IPS-NIHi7 (cell line): ENCODE measurements at regions not wholly inside any gene's neighbourhood (a gene's known extent, or its start where the extent isn't known, plus 50 kb on each side); places are given as distances from the start of the nearest gene placed in this dataset.
"Not testable (repeated sequence)": the region's sequence is repeated elsewhere in the genome, so short reads cannot be mapped to it uniquely, and the experiment has no call there.

Experiments used
- DNase-seq: peaks from one replicate; pipeline ENCODE4 v3.0.0; 2012; ENCODE audit warnings: mixed read lengths; ENCODE audit errors: extremely low spot score

DNA sequence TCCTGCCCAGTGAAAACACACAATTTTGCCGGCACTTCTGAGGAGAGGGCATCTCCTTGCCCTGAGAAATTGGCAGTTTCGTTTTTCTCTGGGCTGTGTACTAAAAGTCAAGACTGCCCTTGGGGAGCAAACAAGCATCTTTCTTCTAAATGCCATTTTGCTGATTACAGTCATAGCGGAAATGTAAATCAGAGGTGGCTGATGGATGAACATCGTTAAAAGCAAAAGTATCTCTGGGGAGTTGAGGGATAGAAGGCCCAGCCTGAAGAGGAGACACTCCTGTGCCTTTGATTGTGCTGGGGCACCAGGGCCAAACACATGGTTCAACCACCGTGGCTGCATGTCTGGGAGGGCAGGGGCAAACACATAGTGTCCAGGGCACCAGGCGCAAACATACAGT, 49.8 kb downstream of the ABCC12 start:
- DNase-seq = no peak

- DNase-seq = no peak
Measured at GRCh38 chr16:48105456-48105855, 50.3 kb downstream of the ABCC12 start.

DNA sequence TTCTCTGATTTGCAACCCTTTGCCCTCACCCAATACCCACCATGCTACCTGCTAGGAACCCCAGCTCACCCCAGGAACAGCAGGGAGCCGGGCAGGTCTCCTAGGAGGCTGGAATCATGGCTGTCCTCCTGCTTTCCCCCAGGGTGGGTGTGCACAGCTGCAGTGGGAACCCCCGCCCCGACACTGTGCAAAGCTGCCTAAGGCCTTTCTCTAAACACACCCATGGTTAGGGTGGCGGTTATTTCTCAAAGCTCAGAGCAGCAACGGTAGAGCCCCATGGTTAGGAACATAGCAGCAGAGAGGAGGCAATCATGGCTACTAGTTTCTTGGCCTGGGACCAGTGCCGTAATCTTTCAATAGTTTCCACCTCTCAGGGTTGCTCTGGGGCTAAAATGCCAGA, 52.2 kb downstream of the ABCC12 start:
- DNase-seq = no peak

GRCh38 chr16:48102083-48103008, 53.4 kb downstream of the ABCC12 start:
- DNase-seq = no peak

- no peak for DNase-seq
Measured at GRCh38 chr16:48101069-48101674, 54.6 kb downstream of the ABCC12 start.

DNA sequence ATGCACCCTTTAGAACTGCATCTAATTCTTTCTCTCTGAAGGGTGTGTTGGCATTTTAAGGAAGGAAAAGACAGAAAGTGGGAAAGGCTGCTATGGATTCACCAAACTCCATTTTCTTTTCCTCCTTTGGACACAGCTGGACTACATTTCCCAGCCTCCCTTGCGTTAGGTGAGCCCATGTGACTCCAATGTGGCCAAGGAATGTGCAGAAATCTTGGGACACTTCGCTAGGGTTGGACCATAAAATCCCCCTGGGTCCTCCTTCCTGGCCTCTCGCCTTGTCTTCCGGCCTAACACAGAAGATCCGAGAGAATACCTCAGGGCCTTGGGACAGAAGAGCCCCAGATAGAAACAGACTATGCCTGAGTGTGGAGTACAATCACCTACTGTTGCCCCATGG, 56.3 kb downstream of the ABCC12 start:
- DNase-seq = peak; percentile 35

- no peak for DNase-seq
Measured at GRCh38 chr16:48098472-48098871, 57.3 kb downstream of the ABCC12 start.

DNA sequence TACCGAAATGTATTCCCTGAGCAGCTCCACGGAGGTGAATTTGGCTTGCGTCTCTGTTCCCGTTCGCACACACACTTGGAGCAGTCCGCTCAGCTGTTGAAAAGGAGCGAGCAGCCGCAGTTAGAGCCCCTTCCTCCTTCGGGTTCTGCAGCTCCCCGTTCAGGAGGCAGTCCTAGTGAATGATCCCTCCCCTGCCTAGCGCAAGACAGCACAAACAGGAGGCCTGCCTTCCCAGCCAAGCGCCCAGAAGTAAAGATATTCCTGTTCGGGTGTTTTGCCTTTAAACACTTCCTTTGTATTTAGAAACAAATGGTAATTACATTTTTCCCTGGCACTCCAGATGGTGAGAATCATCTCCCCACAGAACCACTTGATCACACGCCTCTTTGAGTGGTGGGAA, 64.7 kb downstream of the ABCC12 start:
- DNase-seq = no peak

GRCh38 chr16:48089053-48089792, 66.6 kb downstream of the ABCC12 start:
- no peak for DNase-seq

DNA sequence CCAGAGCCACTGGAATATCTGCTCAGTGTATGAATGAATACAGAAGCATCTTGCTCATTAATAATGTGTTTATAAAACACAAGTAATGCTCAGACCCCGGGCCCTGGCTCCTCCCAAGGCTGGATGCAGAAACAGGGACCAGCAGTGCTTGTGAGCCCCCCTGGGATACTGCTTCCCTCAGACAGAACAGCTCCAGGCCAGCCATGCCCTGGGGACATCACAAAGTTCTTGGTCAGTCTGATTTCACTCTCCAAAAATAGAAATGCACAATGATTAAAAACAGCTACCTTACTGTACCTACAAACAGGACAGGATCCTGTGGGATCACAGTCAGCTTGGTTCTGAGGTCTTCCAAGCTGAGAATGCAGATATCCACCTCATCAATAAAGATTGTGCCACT, 68.2 kb downstream of the ABCC12 start:
- DNase-seq = no peak

DNA sequence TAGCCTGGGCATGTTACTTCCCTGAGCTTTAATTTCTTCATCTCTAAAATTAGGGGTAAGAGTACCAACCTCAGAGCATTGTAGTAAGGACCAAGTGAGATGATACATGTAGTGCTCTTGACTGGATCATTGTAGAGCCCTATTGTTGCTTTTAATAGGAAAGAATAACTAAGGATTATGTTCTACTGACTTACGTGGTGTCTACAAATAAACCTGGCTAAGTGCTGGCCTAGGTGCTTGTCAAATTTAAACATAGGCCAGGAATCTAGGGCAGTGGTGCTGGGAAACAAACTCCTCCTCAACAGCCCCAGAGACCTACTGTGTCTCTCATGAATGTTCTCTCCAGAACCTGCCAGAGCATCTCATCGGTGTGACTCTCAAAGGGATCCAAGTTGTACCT, 69.4 kb downstream of the ABCC12 start:
- no peak for DNase-seq

- no peak for DNase-seq
Measured at GRCh38 chr16:48085729-48086128, 70.1 kb downstream of the ABCC12 start.

DNA sequence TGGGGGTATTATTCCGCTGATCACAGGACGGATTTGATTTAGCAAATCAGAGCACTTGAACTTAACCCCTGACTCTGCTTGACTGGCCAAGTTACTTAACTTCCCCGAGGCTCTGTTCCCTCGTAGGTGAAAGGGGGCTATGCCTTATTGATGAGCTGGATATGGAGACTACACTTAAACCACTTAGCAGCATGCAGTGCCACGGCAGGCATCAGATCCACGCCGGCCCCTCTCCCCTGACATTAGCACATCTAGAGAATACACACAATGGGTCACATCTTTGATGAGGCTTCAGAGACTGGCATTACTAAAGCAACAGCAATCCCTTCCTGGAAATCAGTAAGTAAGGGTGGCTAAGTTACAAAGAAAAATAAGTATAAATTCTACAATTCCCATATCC, 71.0 kb downstream of the ABCC12 start:
- DNase-seq = no peak

GRCh38 chr16:48082516-48082915, 73.3 kb downstream of the ABCC12 start:
- DNase-seq = no peak

DNA sequence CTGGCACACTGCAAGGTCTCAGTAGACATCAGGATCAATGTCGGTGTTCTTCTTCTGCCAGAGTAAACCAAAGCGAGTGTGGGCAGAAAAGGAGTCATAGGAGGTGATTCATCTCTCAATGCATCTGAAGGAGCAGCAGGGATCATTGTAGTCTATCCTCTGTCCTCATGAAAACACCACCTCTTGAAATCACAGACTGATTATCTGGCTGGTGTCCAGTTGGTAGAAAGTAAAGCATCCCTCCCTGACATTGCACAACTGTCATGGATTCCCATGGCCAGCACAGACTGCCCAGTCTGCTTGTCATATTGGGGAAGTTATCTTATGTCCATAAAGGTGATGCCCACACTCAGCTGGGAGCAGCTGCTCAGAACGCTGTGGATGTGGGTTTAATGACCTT, 74.1 kb downstream of the ABCC12 start:
- no peak for DNase-seq

DNA sequence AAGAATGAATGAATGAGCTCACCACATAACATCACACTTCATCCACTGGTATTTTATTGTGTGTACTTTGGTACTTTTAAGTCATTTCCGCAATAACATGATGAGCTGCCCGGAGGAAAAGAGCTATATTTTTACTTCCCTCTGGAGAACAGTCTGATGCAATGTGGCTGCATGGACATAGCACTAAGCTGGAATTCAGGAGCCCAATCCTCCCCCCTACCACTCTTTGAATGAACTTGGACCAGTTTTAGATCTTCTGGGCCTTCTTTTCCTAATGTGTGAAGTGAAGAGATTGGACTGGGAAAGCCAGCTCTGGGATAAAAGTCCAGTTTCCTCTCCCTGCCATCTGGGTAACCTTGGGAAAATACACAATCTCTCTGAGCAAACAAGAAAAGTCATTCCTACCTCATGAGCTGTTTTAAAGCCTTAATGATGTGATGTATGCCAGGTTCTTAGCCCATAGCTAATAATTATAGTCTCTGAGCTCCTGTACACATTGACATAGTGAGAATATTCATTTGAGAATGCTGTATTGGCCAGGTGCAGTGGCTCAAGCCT, 79.3 kb downstream of the ABCC12 start:
- no peak for DNase-seq

GRCh38 chr16:48075398-48075797, 80.4 kb downstream of the ABCC12 start:
- no peak for DNase-seq

DNA sequence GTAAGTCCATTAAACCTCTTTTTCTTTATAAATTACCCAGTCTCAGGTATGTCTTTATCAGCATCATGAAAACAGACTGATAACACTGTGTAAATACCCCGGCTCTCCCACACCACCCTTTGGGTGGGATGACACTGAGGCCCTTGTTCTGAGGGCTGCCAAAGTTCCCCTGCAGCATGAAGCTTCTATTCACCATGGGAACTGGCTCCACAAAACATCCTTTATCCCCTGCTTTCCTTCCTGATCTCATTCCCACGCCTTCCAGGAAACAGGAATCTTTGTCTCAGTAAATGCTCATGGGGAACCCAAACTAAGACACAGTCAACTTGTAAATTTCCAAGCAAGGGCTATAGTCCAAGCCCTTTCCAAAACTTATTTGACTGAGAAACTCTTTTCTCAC, 88.4 kb downstream of the ABCC12 start:
- no peak for DNase-seq

DNA sequence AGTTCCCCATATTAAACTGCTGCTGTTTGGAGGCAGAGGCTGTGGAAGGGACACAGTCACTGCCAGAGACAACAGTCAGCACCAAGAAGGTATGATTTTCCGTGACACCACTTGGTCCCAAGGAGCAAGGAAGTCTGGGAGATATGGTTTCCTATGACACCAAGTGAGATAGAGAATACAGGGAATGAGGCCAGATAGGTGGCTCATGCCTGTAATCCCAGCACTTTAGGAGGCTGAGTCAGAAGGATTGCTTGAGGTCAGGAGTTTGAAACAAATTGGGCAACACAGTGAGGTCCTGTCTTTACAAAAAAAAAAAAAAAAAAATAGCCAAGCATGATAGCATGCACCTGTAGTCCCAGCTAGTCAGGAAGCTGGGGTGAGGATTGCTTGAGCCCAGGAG, 90.8 kb downstream of the ABCC12 start:
- DNase-seq = no peak

DNA sequence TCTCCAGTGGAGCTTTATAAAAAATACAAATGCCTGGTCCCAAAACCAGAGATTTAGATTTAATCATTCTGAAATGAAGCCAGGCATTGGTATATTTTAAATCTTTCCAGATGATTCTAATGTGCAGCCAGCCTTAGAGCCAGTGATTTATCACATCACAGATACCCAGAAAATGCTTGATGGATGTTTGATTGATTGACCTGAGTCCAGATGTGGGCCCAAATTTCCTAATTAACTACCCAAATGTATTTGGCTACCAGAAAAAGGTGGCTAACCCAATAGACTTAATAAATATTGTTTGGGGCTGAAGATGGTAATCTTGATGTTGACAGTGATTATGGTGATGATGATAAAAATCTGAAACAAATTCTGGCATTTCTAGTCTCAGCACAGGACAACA, 93.1 kb downstream of the ABCC12 start:
- no peak for DNase-seq

- no peak for DNase-seq
Measured at GRCh38 chr16:48059936-48060335, 95.9 kb downstream of the ABCC12 start.

DNA sequence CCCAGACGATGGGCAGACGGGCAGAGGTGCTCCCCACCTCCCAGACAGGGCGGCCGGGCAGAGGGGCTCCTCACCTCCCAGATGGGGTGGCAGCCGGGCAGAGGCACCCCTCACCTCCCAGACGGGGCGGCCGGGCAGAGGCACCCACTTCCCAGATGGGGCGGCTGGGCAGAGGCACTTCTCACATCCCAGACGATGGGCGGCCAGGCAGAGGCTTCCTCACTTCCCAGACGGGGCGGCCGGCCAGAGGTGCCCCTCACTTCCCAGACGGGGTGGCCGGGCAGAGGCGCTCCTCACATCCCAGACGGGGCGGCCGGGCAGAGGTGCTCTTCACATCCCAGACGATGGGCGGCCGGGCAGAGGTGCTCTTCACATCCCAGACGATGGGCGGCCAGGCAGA, 96.6 kb downstream of the ABCC12 start:
- DNase-seq = not testable (repeated sequence)
